ENCODE measurements at regions not wholly inside any gene's neighbourhood (a gene's known extent, or its start where the extent isn't known, plus 50 kb on each side); places are given as distances from the start of the nearest gene placed in this dataset.
"Not testable (repeated sequence)": the region's sequence is repeated elsewhere in the genome, so short reads cannot be mapped to it uniquely, and the experiment has no call there.

GRCh38 chr1:105270966-105271365, 1521.3 kb downstream of the AMY1C start:
- no peak for DNase-seq
- Histone ChIP-seq H3K9me3 (replicated peaks; ENCODE audit: insufficient read depth, low read length) (no peaks in the 10 kb centered on the region), H2AFZ (ENCODE audit: low read length) (no peak overlapping the region), H3K27ac (ENCODE audit: low read length) (no peak overlapping the region), H3K4me1 (ENCODE audit: low read length) (no peaks in the 10 kb centered on the region), H3K27me3 (replicated peaks; ENCODE audit: insufficient read depth, low read length) (no peaks in the 10 kb centered on the region), H3K36me3 (replicated peaks; ENCODE audit: insufficient read depth, low read length) (no peaks in the 10 kb centered on the region), H3K4me2 (ENCODE audit: low read depth, low read length) (no peak overlapping the region), H3K9ac (ENCODE audit: low read length) (no peak overlapping the region), H3K4me3 (ENCODE audit: low read length) (no peak overlapping the region), H3K79me2 (ENCODE audit: low read length) (no peaks in the 10 kb centered on the region), H3F3A (ENCODE audit: insufficient read depth, low read length) (no peaks in the 10 kb centered on the region), H3K9me2 (replicated peaks; ENCODE audit: insufficient read depth, low read length) (no peaks in the 10 kb centered on the region), H4K20me1 (ENCODE audit: insufficient read depth, low read length) (no peaks in the 10 kb centered on the region)
- TF ChIP-seq, protein P1, sequence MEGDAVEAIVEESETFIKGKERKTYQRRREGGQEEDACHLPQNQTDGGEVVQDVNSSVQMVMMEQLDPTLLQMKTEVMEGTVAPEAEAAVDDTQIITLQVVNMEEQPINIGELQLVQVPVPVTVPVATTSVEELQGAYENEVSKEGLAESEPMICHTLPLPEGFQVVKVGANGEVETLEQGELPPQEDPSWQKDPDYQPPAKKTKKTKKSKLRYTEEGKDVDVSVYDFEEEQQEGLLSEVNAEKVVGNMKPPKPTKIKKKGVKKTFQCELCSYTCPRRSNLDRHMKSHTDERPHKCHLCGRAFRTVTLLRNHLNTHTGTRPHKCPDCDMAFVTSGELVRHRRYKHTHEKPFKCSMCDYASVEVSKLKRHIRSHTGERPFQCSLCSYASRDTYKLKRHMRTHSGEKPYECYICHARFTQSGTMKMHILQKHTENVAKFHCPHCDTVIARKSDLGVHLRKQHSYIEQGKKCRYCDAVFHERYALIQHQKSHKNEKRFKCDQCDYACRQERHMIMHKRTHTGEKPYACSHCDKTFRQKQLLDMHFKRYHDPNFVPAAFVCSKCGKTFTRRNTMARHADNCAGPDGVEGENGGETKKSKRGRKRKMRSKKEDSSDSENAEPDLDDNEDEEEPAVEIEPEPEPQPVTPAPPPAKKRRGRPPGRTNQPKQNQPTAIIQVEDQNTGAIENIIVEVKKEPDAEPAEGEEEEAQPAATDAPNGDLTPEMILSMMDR (IDR thresholded peaks at IDR 0.05; ENCODE audit: low read length) = no peak
- TF ChIP-seq EZH2 (optimal IDR thresholded peaks at IDR 0.05; ENCODE audit: low read depth, low read length) = no peak

- not testable (repeated sequence) for H3K4me2 ChIP-seq (ENCODE audit: low read depth, low read length); H3F3A ChIP-seq (ENCODE audit: insufficient read depth, low read length); H4K20me1 ChIP-seq (ENCODE audit: insufficient read depth, low read length); H3K4me3 ChIP-seq (ENCODE audit: low read length); H3K27ac ChIP-seq (ENCODE audit: low read length); H3K9me3 ChIP-seq (replicated peaks; ENCODE audit: insufficient read depth, low read length); H3K9me2 ChIP-seq (replicated peaks; ENCODE audit: insufficient read depth, low read length); H3K4me1 ChIP-seq (ENCODE audit: low read length); H3K79me2 ChIP-seq (ENCODE audit: low read length); H3K36me3 ChIP-seq (replicated peaks; ENCODE audit: insufficient read depth, low read length); H2AFZ ChIP-seq (ENCODE audit: low read length); H3K9ac ChIP-seq (ENCODE audit: low read length); H3K27me3 ChIP-seq (replicated peaks; ENCODE audit: insufficient read depth, low read length); DNase-seq
Observed at GRCh38 chr1:105272376-105272775, 1522.7 kb downstream of the AMY1C start.

- H4K20me1 ChIP-seq (ENCODE audit: insufficient read depth, low read length) = no peaks in the 10 kb centered on the region
- no peaks in the 10 kb centered on the region for H3K36me3 ChIP-seq (replicated peaks; ENCODE audit: insufficient read depth, low read length)
- no peaks in the 10 kb centered on the region for H3K9me3 ChIP-seq (replicated peaks; ENCODE audit: insufficient read depth, low read length)
- H3K4me3 ChIP-seq (ENCODE audit: low read length) = no peak overlapping the region
- H3K9ac ChIP-seq (ENCODE audit: low read length) = no peak overlapping the region
- DNase-seq = no peak
- no peaks in the 10 kb centered on the region for H3K4me1 ChIP-seq (ENCODE audit: low read length)
- H2AFZ ChIP-seq (ENCODE audit: low read length) = no peak overlapping the region
- no peaks in the 10 kb centered on the region for H3K27me3 ChIP-seq (replicated peaks; ENCODE audit: insufficient read depth, low read length)
- no peak overlapping the region for H3K27ac ChIP-seq (ENCODE audit: low read length)
- no peaks in the 10 kb centered on the region for H3K79me2 ChIP-seq (ENCODE audit: low read length)
- TF ChIP-seq EZH2 (optimal IDR thresholded peaks at IDR 0.05; ENCODE audit: low read depth, low read length) (no peak), EZH2phosphoT487 (IDR thresholded peaks at IDR 0.05; ENCODE audit: low read length) (no peak)
- TF ChIP-seq, protein P1 (IDR thresholded peaks at IDR 0.05; ENCODE audit: low read length) = no peak
- H3K9me2 ChIP-seq (replicated peaks; ENCODE audit: insufficient read depth, low read length) = no peaks in the 10 kb centered on the region
- no peak overlapping the region for H3K4me2 ChIP-seq (ENCODE audit: low read depth, low read length)
- no peaks in the 10 kb centered on the region for H3F3A ChIP-seq (ENCODE audit: insufficient read depth, low read length)
Observed at GRCh38 chr1:105294838-105295237, 1545.1 kb downstream of the AMY1C start.

GRCh38 chr1:105310063-105310462, 1560.4 kb downstream of the AMY1C start:
- no peaks in the 10 kb centered on the region for H3K36me3 ChIP-seq (replicated peaks; ENCODE audit: insufficient read depth, low read length)
- no peaks in the 10 kb centered on the region for H3K27me3 ChIP-seq (replicated peaks; ENCODE audit: insufficient read depth, low read length)
- no peak overlapping the region for H3K9ac ChIP-seq (ENCODE audit: low read length)
- H3K4me1 ChIP-seq (ENCODE audit: low read length) = no peaks in the 10 kb centered on the region
- no peaks in the 10 kb centered on the region for H3F3A ChIP-seq (ENCODE audit: insufficient read depth, low read length)
- no peak overlapping the region for H3K4me3 ChIP-seq (ENCODE audit: low read length)
- H4K20me1 ChIP-seq (ENCODE audit: insufficient read depth, low read length) = no peaks in the 10 kb centered on the region
- no peaks in the 10 kb centered on the region for H3K9me2 ChIP-seq (replicated peaks; ENCODE audit: insufficient read depth, low read length)
- H3K27ac ChIP-seq (ENCODE audit: low read length) = no peak overlapping the region
- H3K4me2 ChIP-seq (ENCODE audit: low read depth, low read length) = no peak overlapping the region
- no peak overlapping the region for H2AFZ ChIP-seq (ENCODE audit: low read length)
- H3K9me3 ChIP-seq (replicated peaks; ENCODE audit: insufficient read depth, low read length) = no peaks in the 10 kb centered on the region
- TF ChIP-seq EZH2phosphoT487 (IDR thresholded peaks at IDR 0.05; ENCODE audit: low read length) = no peak
- TF ChIP-seq EZH2 (optimal IDR thresholded peaks at IDR 0.05; ENCODE audit: low read depth, low read length) = no peak
- TF ChIP-seq, protein P1 (IDR thresholded peaks at IDR 0.05; ENCODE audit: low read length) = no peak
- H3K79me2 ChIP-seq (ENCODE audit: low read length) = no peaks in the 10 kb centered on the region
- DNase-seq = no peak

Data from MM.1S (cell line).